ENCODE measurements at regions not wholly inside any gene's neighbourhood (a gene's known extent, or its start where the extent isn't known, plus 50 kb on each side); places are given as distances from the start of the nearest gene placed in this dataset.

DNA sequence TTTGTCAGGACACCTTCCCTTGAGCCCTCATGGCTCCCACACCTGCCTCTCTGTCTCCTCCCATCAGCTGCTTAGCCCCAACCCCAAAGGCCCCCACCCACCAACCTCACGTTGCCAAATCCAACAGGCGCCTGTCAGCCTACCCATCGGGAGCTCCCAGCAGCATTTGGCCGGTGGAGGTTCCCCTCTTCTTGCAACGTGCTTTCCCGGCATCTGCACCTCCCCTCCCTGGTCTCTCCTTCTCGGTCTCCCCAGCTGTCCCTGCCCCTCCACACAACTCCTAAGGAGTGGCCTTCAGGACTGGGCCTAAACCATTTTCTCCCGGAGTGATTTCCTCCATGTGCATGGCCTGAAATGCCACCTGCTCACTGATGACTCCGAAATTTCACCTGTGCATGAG, 71.9 kb downstream of the KLHDC7A start:
- H3K27ac ChIP-seq (ENCODE audit: low read depth in 2 of 2, low read length in 2 of 2): no peak overlapping the region
- H3K27me3 ChIP-seq (ENCODE audit: control insufficient read depth, insufficient read depth, low read length): peaks cover 2% of the 10 kb centered on the region
- H3K9ac ChIP-seq (ENCODE audit: low read length in 3 of 3): no peak overlapping the region
- FAIRE-seq (no peak), DNase-seq (no peak)
- H3K36me3 ChIP-seq (ENCODE audit: control insufficient read depth in 2 of 3, insufficient read depth in 3 of 3, low read length in 3 of 3): no peaks in the 10 kb centered on the region
- H3K4me1 ChIP-seq (ENCODE audit: control insufficient read depth in 2 of 3, insufficient read depth in 2 of 3, low read depth in 1 of 3, low read length in 3 of 3): no peaks in the 10 kb centered on the region
- intact Hi-C loops (cut with DNase I): no loop called here
- TF ChIP-seq, protein P1, sequence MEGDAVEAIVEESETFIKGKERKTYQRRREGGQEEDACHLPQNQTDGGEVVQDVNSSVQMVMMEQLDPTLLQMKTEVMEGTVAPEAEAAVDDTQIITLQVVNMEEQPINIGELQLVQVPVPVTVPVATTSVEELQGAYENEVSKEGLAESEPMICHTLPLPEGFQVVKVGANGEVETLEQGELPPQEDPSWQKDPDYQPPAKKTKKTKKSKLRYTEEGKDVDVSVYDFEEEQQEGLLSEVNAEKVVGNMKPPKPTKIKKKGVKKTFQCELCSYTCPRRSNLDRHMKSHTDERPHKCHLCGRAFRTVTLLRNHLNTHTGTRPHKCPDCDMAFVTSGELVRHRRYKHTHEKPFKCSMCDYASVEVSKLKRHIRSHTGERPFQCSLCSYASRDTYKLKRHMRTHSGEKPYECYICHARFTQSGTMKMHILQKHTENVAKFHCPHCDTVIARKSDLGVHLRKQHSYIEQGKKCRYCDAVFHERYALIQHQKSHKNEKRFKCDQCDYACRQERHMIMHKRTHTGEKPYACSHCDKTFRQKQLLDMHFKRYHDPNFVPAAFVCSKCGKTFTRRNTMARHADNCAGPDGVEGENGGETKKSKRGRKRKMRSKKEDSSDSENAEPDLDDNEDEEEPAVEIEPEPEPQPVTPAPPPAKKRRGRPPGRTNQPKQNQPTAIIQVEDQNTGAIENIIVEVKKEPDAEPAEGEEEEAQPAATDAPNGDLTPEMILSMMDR (IDR thresholded peaks at IDR 0.05; ENCODE audit: borderline replicate concordance, extremely low read depth, insufficient read depth): no peak
- H3K9me3 ChIP-seq (ENCODE audit: control insufficient read depth in 2 of 3, insufficient read depth in 1 of 3, low read length in 3 of 3): no peaks in the 10 kb centered on the region
- no peak overlapping the region for H3K4me3 ChIP-seq (ENCODE audit: low read length in 3 of 3)

DNA sequence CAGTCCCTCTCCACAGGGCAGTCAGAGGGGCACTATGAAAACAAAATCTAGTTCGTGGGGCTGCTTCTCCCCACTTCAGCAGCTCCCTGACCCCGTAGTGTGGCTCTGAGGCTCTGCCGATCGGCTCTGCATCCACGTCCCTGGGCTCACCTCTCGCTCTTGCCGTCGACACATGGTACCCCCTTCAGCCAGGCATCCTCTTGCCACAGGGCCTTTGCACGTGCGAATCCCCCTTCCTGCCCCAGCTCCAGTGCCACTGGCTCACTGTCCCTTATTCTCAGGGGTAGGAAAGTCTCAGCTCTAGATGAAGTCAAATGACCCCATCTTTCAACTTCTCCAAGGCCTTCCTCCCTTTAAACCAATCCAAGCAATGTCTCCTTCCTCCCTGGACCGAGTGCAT, 72.7 kb downstream of the KLHDC7A start:
- Histone ChIP-seq H3K36me3 (ENCODE audit: control insufficient read depth in 2 of 3, insufficient read depth in 3 of 3, low read length in 3 of 3) (no peaks in the 10 kb centered on the region), H3K27ac (ENCODE audit: low read depth in 2 of 2, low read length in 2 of 2) (no peak overlapping the region), H3K9me3 (ENCODE audit: control insufficient read depth in 2 of 3, insufficient read depth in 1 of 3, low read length in 3 of 3) (no peaks in the 10 kb centered on the region), H3K4me1 (ENCODE audit: control insufficient read depth in 2 of 3, insufficient read depth in 2 of 3, low read depth in 1 of 3, low read length in 3 of 3) (no peaks in the 10 kb centered on the region), H3K4me3 (ENCODE audit: low read length in 3 of 3) (no peak overlapping the region), H3K9ac (ENCODE audit: low read length in 3 of 3) (no peak overlapping the region), H3K27me3 (ENCODE audit: control insufficient read depth, insufficient read depth, low read length) (peaks cover 8% of the 10 kb centered on the region)
- no peak for FAIRE-seq
- intact Hi-C loops (cut with DNase I): no loop called here
- TF ChIP-seq, protein P1 (IDR thresholded peaks at IDR 0.05; ENCODE audit: borderline replicate concordance, extremely low read depth, insufficient read depth): no peak
- no peak for DNase-seq

DNA sequence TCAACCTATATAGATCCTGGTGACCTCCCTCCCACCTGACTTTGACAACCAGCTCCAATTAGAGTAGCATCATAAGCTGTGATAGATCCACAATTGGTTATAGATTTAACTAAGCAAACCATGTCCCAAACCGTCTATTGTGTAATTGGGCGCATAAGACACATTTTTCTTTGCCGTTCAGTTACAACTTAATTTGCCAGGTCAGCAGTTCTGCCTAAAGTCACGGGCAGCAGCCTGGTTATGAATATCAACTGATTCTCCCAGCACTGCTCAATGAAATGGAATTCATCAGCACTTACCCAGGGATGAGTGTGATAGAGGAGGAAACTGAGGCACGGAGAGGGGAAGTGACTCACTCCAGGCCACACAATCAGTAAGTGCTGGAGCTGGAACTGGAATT, 73.4 kb downstream of the KLHDC7A start:
- Histone ChIP-seq H3K9ac (ENCODE audit: low read length in 3 of 3) (no peak overlapping the region), H3K4me1 (ENCODE audit: control insufficient read depth in 2 of 3, insufficient read depth in 2 of 3, low read depth in 1 of 3, low read length in 3 of 3) (no peaks in the 10 kb centered on the region), H3K27me3 (ENCODE audit: control insufficient read depth, insufficient read depth, low read length) (peaks cover 8% of the 10 kb centered on the region), H3K27ac (ENCODE audit: low read depth in 2 of 2, low read length in 2 of 2) (no peak overlapping the region), H3K9me3 (ENCODE audit: control insufficient read depth in 2 of 3, insufficient read depth in 1 of 3, low read length in 3 of 3) (no peaks in the 10 kb centered on the region), H3K36me3 (ENCODE audit: control insufficient read depth in 2 of 3, insufficient read depth in 3 of 3, low read length in 3 of 3) (no peaks in the 10 kb centered on the region), H3K4me3 (ENCODE audit: low read length in 3 of 3) (no peak overlapping the region)
- intact Hi-C loops (cut with DNase I): no loop called here
- TF ChIP-seq, protein P1 (IDR thresholded peaks at IDR 0.05; ENCODE audit: borderline replicate concordance, extremely low read depth, insufficient read depth): no peak
- no peak for DNase-seq
- FAIRE-seq: no peak

DNA sequence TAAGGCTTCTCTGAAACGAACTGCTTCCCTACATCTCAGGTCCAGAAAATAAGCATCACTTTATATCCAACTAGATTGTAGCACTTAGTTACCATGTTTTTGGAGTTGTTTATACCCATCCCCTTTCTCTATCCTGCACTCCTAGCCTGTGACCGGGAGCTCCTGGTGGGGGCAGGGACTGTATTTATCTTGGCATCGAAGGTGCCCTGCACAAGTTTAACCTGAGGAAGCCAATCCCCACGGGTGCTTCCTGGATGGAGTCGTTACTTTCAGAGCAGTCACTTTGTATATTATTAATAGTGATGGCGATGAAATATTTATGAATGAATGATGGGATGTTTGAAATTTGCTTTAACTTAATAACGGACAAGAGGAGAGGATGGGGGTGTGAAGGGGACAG, 73.9 kb downstream of the KLHDC7A start:
- no peak for DNase-seq
- no peak for FAIRE-seq
- no peak overlapping the region for H3K9ac ChIP-seq (ENCODE audit: low read length in 3 of 3)
- no peaks in the 10 kb centered on the region for H3K36me3 ChIP-seq (ENCODE audit: control insufficient read depth in 2 of 3, insufficient read depth in 3 of 3, low read length in 3 of 3)
- intact Hi-C loops (cut with DNase I): no loop called here
- H3K4me1 ChIP-seq (ENCODE audit: control insufficient read depth in 2 of 3, insufficient read depth in 2 of 3, low read depth in 1 of 3, low read length in 3 of 3): no peaks in the 10 kb centered on the region
- TF ChIP-seq, protein P1 (IDR thresholded peaks at IDR 0.05; ENCODE audit: borderline replicate concordance, extremely low read depth, insufficient read depth): no peak
- H3K4me3 ChIP-seq (ENCODE audit: low read length in 3 of 3): no peak overlapping the region
- H3K27ac ChIP-seq (ENCODE audit: low read depth in 2 of 2, low read length in 2 of 2): no peak overlapping the region
- peaks cover 8% of the 10 kb centered on the region for H3K27me3 ChIP-seq (ENCODE audit: control insufficient read depth, insufficient read depth, low read length)
- no peaks in the 10 kb centered on the region for H3K9me3 ChIP-seq (ENCODE audit: control insufficient read depth in 2 of 3, insufficient read depth in 1 of 3, low read length in 3 of 3)

Measured in kidney (tissue), 13 donors.